Upper lobe of left lung (tissue), 4 donors: ENCODE measurements at regions not wholly inside any gene's neighbourhood (a gene's known extent, or its start where the extent isn't known, plus 50 kb on each side); places are given as distances from the start of the nearest gene placed in this dataset.

Experiments used
- CTCF ChIP-seq, 6 experiments: fragments of 450-650 bp in 4 of 6; fragments of 200-600 bp in 2 of 6; sonication (generic) in 2 of 6; IDR thresholded peaks; one replicate each; pipeline ENCODE4 v1.5.1; 2016 to 2019; ENCODE audit warnings: antibody characterized with exemption in 6 of 6
- EP300 ChIP-seq, 4 donors: sonication (generic); formaldehyde crosslinking; IDR thresholded peaks; one replicate each; pipeline ENCODE4 v1.5.1; 2017; ENCODE audit warnings: antibody characterized with exemption in 4 of 4, control low read depth in 2 of 4
- POLR2A ChIP-seq, 4 donors: fragments of 450-650 bp; IDR thresholded peaks; one replicate each; pipeline ENCODE4 v1.5.1; 2016 to 2017; ENCODE audit warnings: antibody characterized with exemption in 4 of 4, mild to moderate bottlenecking in 2 of 4

GRCh38 chr6:23526526-23526925 is 599.5 kb upstream of the NRSN1 start:
- TF ChIP-seq POLR2A (IDR thresholded peaks at IDR 0.05): no peak
- no peak for TF ChIP-seq CTCF (IDR thresholded peaks at IDR 0.05)
- TF ChIP-seq EP300 (IDR thresholded peaks at IDR 0.05): no peak
